ENCODE measurements at regions not wholly inside any gene's neighbourhood (a gene's known extent, or its start where the extent isn't known, plus 50 kb on each side); places are given as distances from the start of the nearest gene placed in this dataset.

GRCh38 chr14:82182646-82183045 is 649.0 kb upstream of the SEL1L start:
- CTCF ChIA-PET = no interaction called here
- DNase-seq (ENCODE audit: low read depth, low spot score) = no peak
- H3K36me3 ChIP-seq (ENCODE audit: control insufficient read depth, insufficient read depth, low read length) = no peaks in the 10 kb centered on the region
- no peak overlapping the region for H3K27ac ChIP-seq (ENCODE audit: low read length)
- no peaks in the 10 kb centered on the region for H3K27me3 ChIP-seq (ENCODE audit: control insufficient read depth, insufficient read depth, low read length)
- H3K4me3 ChIP-seq (ENCODE audit: low read depth in 2 of 2, low read length in 2 of 2) = no peak overlapping the region
- intact Hi-C loops (cut with micrococcal nuclease; ENCODE audit: unreplicated experiment) (no loop called here), in situ Hi-C loops (cut with HindIII; ENCODE audit: low pct_unique_long_range_greater_than_20kb, low sequenced_read_pairs) (no loop called here)
- no peak for ATAC-seq
- POLR2A ChIA-PET = no interaction called here
- no peaks in the 10 kb centered on the region for H3K4me1 ChIP-seq (ENCODE audit: control insufficient read depth, insufficient read depth, low read length)
- TF ChIP-seq SIN3A (IDR thresholded peaks at IDR 0.05; ENCODE audit: borderline replicate concordance, insufficient read depth, low read depth, low read length) = no peak
- TF ChIP-seq, protein P1, sequence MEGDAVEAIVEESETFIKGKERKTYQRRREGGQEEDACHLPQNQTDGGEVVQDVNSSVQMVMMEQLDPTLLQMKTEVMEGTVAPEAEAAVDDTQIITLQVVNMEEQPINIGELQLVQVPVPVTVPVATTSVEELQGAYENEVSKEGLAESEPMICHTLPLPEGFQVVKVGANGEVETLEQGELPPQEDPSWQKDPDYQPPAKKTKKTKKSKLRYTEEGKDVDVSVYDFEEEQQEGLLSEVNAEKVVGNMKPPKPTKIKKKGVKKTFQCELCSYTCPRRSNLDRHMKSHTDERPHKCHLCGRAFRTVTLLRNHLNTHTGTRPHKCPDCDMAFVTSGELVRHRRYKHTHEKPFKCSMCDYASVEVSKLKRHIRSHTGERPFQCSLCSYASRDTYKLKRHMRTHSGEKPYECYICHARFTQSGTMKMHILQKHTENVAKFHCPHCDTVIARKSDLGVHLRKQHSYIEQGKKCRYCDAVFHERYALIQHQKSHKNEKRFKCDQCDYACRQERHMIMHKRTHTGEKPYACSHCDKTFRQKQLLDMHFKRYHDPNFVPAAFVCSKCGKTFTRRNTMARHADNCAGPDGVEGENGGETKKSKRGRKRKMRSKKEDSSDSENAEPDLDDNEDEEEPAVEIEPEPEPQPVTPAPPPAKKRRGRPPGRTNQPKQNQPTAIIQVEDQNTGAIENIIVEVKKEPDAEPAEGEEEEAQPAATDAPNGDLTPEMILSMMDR (IDR thresholded peaks at IDR 0.05) = no peak
- TF ChIP-seq POLR2AphosphoS5 (IDR thresholded peaks at IDR 0.05; ENCODE audit: low read depth, low read length) = no peak
- TF ChIP-seq REST (IDR thresholded peaks at IDR 0.05; ENCODE audit: insufficient read depth in 1 of 2, low read depth in 2 of 2, low read length in 1 of 2) = no peak
- TF ChIP-seq TCF7L2 (IDR thresholded peaks at IDR 0.05; ENCODE audit: low read depth, low read length) = no peak
- no TSS peak for BruUV-seq (replicated peaks)
- no peaks in the 10 kb centered on the region for H3K9me3 ChIP-seq (ENCODE audit: control insufficient read depth, insufficient read depth, low read depth, low read length)

DNA sequence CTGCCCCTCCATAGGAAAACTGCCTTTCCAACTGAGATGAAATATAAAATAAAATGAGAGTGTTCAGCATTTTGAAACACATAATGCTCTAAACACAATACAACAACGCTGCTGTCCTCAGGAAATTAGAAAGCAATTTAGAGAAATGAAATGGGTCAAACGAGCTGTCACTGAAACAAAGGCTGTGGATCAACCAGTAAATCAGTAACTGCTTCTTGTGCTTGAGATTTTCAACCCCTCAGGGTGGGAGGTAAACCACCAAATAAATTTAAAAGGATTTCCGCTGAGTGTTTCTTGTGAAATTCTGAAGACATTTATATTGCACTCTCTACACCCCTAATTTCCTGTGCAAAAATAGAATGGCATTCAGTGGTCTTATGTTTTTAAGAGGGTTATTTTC is 657.1 kb upstream of the SEL1L start:
- TF ChIP-seq REST (IDR thresholded peaks at IDR 0.05; ENCODE audit: insufficient read depth in 1 of 2, low read depth in 2 of 2, low read length in 1 of 2) (no peak), POLR2AphosphoS5 (IDR thresholded peaks at IDR 0.05; ENCODE audit: low read depth, low read length) (no peak), SIN3A (IDR thresholded peaks at IDR 0.05; ENCODE audit: borderline replicate concordance, insufficient read depth, low read depth, low read length) (no peak), TCF7L2 (IDR thresholded peaks at IDR 0.05; ENCODE audit: low read depth, low read length) (no peak)
- TF ChIP-seq, protein P1 (IDR thresholded peaks at IDR 0.05) = no peak
- no TSS peak for BruUV-seq (replicated peaks)
- DNase-seq (ENCODE audit: low read depth, low spot score) (no peak), ATAC-seq (no peak)
- in situ Hi-C loops (cut with HindIII; ENCODE audit: low pct_unique_long_range_greater_than_20kb, low sequenced_read_pairs) = no loop called here
- Histone ChIP-seq H3K27me3 (ENCODE audit: control insufficient read depth, insufficient read depth, low read length) (no peaks in the 10 kb centered on the region), H3K4me3 (ENCODE audit: low read depth in 2 of 2, low read length in 2 of 2) (no peak overlapping the region), H3K36me3 (ENCODE audit: control insufficient read depth, insufficient read depth, low read length) (no peaks in the 10 kb centered on the region), H3K4me1 (ENCODE audit: control insufficient read depth, insufficient read depth, low read length) (no peaks in the 10 kb centered on the region), H3K9me3 (ENCODE audit: control insufficient read depth, insufficient read depth, low read depth, low read length) (no peaks in the 10 kb centered on the region), H3K27ac (ENCODE audit: low read length) (no peak overlapping the region)
- intact Hi-C loops (cut with micrococcal nuclease; ENCODE audit: unreplicated experiment) = no loop called here
- ChIA-PET POLR2A (no interaction called here), CTCF (no interaction called here)
